Small intestine (tissue), 7 donors: ENCODE measurements at regions not wholly inside any gene's neighbourhood (a gene's known extent, or its start where the extent isn't known, plus 50 kb on each side); places are given as distances from the start of the nearest gene placed in this dataset.

ENCODE experiments used
- DNase-seq, 2 donors: peaks; one replicate each; pipeline versions ENCODE4 v3.0.0 to v3.0.0-alpha.2; 2013
- FAIRE-seq: peaks from 2 replicates; lab custom pipeline; 2012; peaks lifted over from hg19 to GRCh38; lab: Jason Lieb, UNC
- H3K27ac ChIP-seq, 3 donors: one replicate each; pipeline ENCODE4 v1.5.1; 2013; ENCODE audit warnings: low read length in 2 of 3, mild to moderate bottlenecking in 2 of 3, control low read depth in 1 of 3, inconsistent platforms in 1 of 3, low read depth in 1 of 3, moderate library complexity in 1 of 3
- H3K27me3 ChIP-seq, 3 donors: one replicate each; pipeline ENCODE4 v1.6.1; 2013; ENCODE audit warnings: low read length in 3 of 3, inconsistent platforms in 1 of 3; ENCODE audit not compliant: control insufficient read depth in 3 of 3, insufficient read depth in 3 of 3
- H3K36me3 ChIP-seq, 3 donors: one replicate each; pipeline ENCODE4 v1.6.1; 2013; ENCODE audit warnings: low read length in 3 of 3, inconsistent platforms in 1 of 3, low read depth in 1 of 3, mild to moderate bottlenecking in 1 of 3, moderate library complexity in 1 of 3; ENCODE audit not compliant: control insufficient read depth in 3 of 3, insufficient read depth in 2 of 3
- H3K4me1 ChIP-seq, 3 donors: one replicate each; pipeline ENCODE4 v1.6.1; 2013; ENCODE audit warnings: low read length in 2 of 3, inconsistent platforms in 1 of 3, low read depth in 1 of 3, mild to moderate bottlenecking in 1 of 3, moderate library complexity in 1 of 3; ENCODE audit not compliant: control insufficient read depth in 3 of 3, insufficient read depth in 2 of 3
- H3K4me3 ChIP-seq, 3 donors: one replicate each; pipeline ENCODE4 v1.5.1; 2013; ENCODE audit warnings: low read length in 3 of 3, control low read depth in 1 of 3, inconsistent platforms in 1 of 3, low read depth in 1 of 3, mild to moderate bottlenecking in 1 of 3, moderate library complexity in 1 of 3
- H3K9me3 ChIP-seq, 2 donors: one replicate each; pipeline ENCODE4 v1.6.1; 2013; ENCODE audit warnings: low read depth in 1 of 2, low read length in 1 of 2; ENCODE audit not compliant: control insufficient read depth in 2 of 2, insufficient read depth in 1 of 2
- WGBS, 3 donors: extraction: QIAGEN DNeasy Blood & Tissue Kit; methylation state at CpG; one replicate each; pipeline ENCODE4 v1.1.7; 2013; 5-methylcytosine and 5-hydroxymethylcytosine counted together
- donor health status: healthy with polysubstance abuse.
- donor health status: control.
- donor health status: control.
- donor health status: Bipolar disorder and iron deficiency.
- donor health status: healthy.

- no peaks in the 10 kb centered on the region for H3K9me3 ChIP-seq
- peak overlapping the region in 1 of 3 donors; percentile 37 for H3K4me3 ChIP-seq
- no peaks in the 10 kb centered on the region for H3K4me1 ChIP-seq
- no peaks in the 10 kb centered on the region for H3K36me3 ChIP-seq
- 1 to 2% (median 2%) methylated on average over 9 of the region's 9 CpGs for WGBS, 3 donors
- no peak overlapping the region for H3K27ac ChIP-seq
- peak; percentile 70 to 77 for DNase-seq
- FAIRE-seq: no peak
- peaks cover 0 to 6% (median 4%) of the 10 kb centered on the region in 3 donors for H3K27me3 ChIP-seq
These were observed 168.7 kb upstream of the PRSS16 start for GRCh38 chr6:27078734-27079357.

- H3K27ac ChIP-seq: no peak overlapping the region
- H3K4me1 ChIP-seq: no peaks in the 10 kb centered on the region
- FAIRE-seq (no peak), DNase-seq (no peak)
- no peaks in the 10 kb centered on the region for H3K36me3 ChIP-seq
- H3K4me3 ChIP-seq: no peak overlapping the region
- peaks cover 0 to 6% (median 0%) of the 10 kb centered on the region in 3 donors for H3K27me3 ChIP-seq
- H3K9me3 ChIP-seq: no peaks in the 10 kb centered on the region
These were observed 166.3 kb upstream of the PRSS16 start for GRCh38 chr6:27081188-27081587.

- no peak for FAIRE-seq
- Histone ChIP-seq H3K4me1 (no peaks in the 10 kb centered on the region), H3K27ac (no peak overlapping the region), H3K27me3 (peaks cover 0 to 6% (median 0%) of the 10 kb centered on the region in 3 donors), H3K36me3 (no peaks in the 10 kb centered on the region), H3K4me3 (no peak overlapping the region), H3K9me3 (no peaks in the 10 kb centered on the region)
- DNase-seq: no peak
- WGBS, 3 donors: 41 to 56% (median 50%) methylated on average over 2 of the region's 2 CpGs
These were observed 165.6 kb upstream of the PRSS16 start for GRCh38 chr6:27081931-27082330.

GRCh38 chr6:27088068-27088467 is 159.4 kb upstream of the PRSS16 start:
- H3K27me3 ChIP-seq: peaks cover 0 to 15% (median 6%) of the 10 kb centered on the region in 3 donors
- H3K27ac ChIP-seq: no peak overlapping the region
- H3K4me1 ChIP-seq: peaks cover 0 to 3% (median 1%) of the 10 kb centered on the region in 3 donors
- FAIRE-seq: no peak
- no peaks in the 10 kb centered on the region for H3K36me3 ChIP-seq
- no peak for DNase-seq
- no peaks in the 10 kb centered on the region for H3K9me3 ChIP-seq
- H3K4me3 ChIP-seq: no peak overlapping the region

GRCh38 chr6:27091661-27092315 is 155.7 kb upstream of the PRSS16 start:
- FAIRE-seq (no peak), DNase-seq (peak; percentile 49 to 64)
- Histone ChIP-seq H3K36me3 (no peaks in the 10 kb centered on the region), H3K9me3 (no peaks in the 10 kb centered on the region), H3K27ac (no peak overlapping the region), H3K27me3 (peaks cover 0 to 16% (median 9%) of the 10 kb centered on the region in 3 donors), H3K4me1 (peaks cover 0 to 3% (median 1%) of the 10 kb centered on the region in 3 donors), H3K4me3 (peak overlapping the region in 1 of 3 donors; percentile 16)
- WGBS, 3 donors: 0 to 1% (median 1%) methylated on average over 27 of the region's 27 CpGs

GRCh38 chr6:27092316-27092692 is 155.2 kb upstream of the PRSS16 start:
- DNase-seq (no peak), FAIRE-seq (no peak)
- H3K4me1 ChIP-seq: peaks cover 0 to 3% (median 1%) of the 10 kb centered on the region in 3 donors
- no peaks in the 10 kb centered on the region for H3K36me3 ChIP-seq
- no peak overlapping the region for H3K27ac ChIP-seq
- 12 to 26% (median 24%) methylated on average over 8 of the region's 8 CpGs for WGBS, 3 donors
- H3K9me3 ChIP-seq: no peaks in the 10 kb centered on the region
- peaks cover 0 to 18% (median 13%) of the 10 kb centered on the region in 3 donors for H3K27me3 ChIP-seq
- peak overlapping the region in 1 of 3 donors; percentile 16 for H3K4me3 ChIP-seq

- Histone ChIP-seq H3K27me3 (peaks cover 0 to 23% (median 17%) of the 10 kb centered on the region in 3 donors), H3K36me3 (no peaks in the 10 kb centered on the region), H3K4me3 (no peak overlapping the region), H3K4me1 (peaks cover 0 to 3% (median 1%) of the 10 kb centered on the region in 3 donors), H3K9me3 (peaks cover 0 to 3% of the 10 kb centered on the region in 2 donors), H3K27ac (no peak overlapping the region)
- WGBS, 3 donors: 91 to 95% (median 94%) methylated on average over 3 of the region's 3 CpGs
- DNase-seq (no peak), FAIRE-seq (no peak)
These were observed 151.6 kb upstream of the PRSS16 start for GRCh38 chr6:27095914-27096313.

GRCh38 chr6:27096834-27097511 is 150.5 kb upstream of the PRSS16 start:
- peaks cover 0 to 4% of the 10 kb centered on the region in 2 donors for H3K9me3 ChIP-seq
- H3K36me3 ChIP-seq: no peaks in the 10 kb centered on the region
- peaks cover 0 to 16% (median 15%) of the 10 kb centered on the region in 3 donors for H3K27me3 ChIP-seq
- FAIRE-seq (no peak), DNase-seq (peak; percentile 73 to 89)
- WGBS, 3 donors: 2% methylated on average over 44 to 45 of the region's 45 CpGs
- H3K4me3 ChIP-seq: peak overlapping the region in 2 of 3 donors; percentile 26 to 46
- H3K4me1 ChIP-seq: peaks cover 0 to 3% (median 1%) of the 10 kb centered on the region in 3 donors
- no peak overlapping the region for H3K27ac ChIP-seq
